OCI-LY3 (cell line): ENCODE measurements at regions not wholly inside any gene's neighbourhood (a gene's known extent, or its start where the extent isn't known, plus 50 kb on each side); places are given as distances from the start of the nearest gene placed in this dataset.

Experiments used
- EZH2phosphoT487 ChIP-seq: fragments of 200-600 bp; shearing (Covaris generic); IDR thresholded peaks from 2 replicates; pipeline ENCODE4 v1.6.1; 2018; ENCODE audit warnings: antibody characterized with exemption, mixed run types, low read depth
- TF ChIP-seq, protein P1 (sequence below): fragments of 200-600, 300-600 bp; sonication (generic); IDR thresholded peaks from 2 replicates; pipeline ENCODE4 v1.5.1; 2014; ENCODE audit warnings: antibody characterized with exemption, low read length, low read depth

DNA sequence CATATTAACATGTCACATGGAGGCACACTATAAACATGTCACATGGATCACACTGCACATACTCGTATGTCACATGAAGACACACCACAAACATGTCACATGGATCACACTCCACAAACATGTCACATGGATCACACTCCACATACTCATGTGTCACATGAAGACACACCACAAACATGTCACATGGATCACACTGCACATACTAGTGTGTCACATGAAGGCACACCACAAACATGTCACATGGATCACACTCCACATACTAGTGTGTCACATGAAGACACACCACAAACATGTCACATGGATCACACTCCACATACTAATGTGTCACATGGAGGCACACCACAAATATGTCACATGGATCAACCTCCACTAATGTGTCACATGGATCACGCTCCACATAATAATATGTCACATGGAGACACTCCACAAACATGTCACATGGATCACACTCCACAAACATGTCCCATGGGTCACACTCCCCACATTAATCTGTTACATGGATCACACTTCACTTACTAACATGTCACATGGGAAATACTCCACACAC is 195.6 kb upstream of the PFKP start:
- TF ChIP-seq, protein P1, sequence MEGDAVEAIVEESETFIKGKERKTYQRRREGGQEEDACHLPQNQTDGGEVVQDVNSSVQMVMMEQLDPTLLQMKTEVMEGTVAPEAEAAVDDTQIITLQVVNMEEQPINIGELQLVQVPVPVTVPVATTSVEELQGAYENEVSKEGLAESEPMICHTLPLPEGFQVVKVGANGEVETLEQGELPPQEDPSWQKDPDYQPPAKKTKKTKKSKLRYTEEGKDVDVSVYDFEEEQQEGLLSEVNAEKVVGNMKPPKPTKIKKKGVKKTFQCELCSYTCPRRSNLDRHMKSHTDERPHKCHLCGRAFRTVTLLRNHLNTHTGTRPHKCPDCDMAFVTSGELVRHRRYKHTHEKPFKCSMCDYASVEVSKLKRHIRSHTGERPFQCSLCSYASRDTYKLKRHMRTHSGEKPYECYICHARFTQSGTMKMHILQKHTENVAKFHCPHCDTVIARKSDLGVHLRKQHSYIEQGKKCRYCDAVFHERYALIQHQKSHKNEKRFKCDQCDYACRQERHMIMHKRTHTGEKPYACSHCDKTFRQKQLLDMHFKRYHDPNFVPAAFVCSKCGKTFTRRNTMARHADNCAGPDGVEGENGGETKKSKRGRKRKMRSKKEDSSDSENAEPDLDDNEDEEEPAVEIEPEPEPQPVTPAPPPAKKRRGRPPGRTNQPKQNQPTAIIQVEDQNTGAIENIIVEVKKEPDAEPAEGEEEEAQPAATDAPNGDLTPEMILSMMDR, result no peak
- no peak for TF ChIP-seq EZH2phosphoT487
